ENCODE measurements at regions not wholly inside any gene's neighbourhood (a gene's known extent, or its start where the extent isn't known, plus 50 kb on each side); places are given as distances from the start of the nearest gene placed in this dataset.
"Not testable (repeated sequence)": the region's sequence is repeated elsewhere in the genome, so short reads cannot be mapped to it uniquely, and the experiment has no call there.

- not testable (repeated sequence) for DNase-seq (ENCODE audit: low read depth in 3 of 3)
Measured at GRCh38 chr4:53877096-53877495, 187.3 kb downstream of the CHIC2 start.

GRCh38 chr4:53866055-53866454 is 198.3 kb downstream of the CHIC2 start:
- no peak for DNase-seq (ENCODE audit: low read depth in 3 of 3)

- DNase-seq (ENCODE audit: low read depth in 3 of 3) = no peak
Measured at GRCh38 chr4:53865054-53865453, 199.4 kb downstream of the CHIC2 start.

- DNase-seq (ENCODE audit: low read depth in 3 of 3) = no peak
Measured at GRCh38 chr4:53863736-53864365, 200.6 kb downstream of the CHIC2 start.

- DNase-seq (ENCODE audit: low read depth in 3 of 3) = no peak
Measured at GRCh38 chr4:53863158-53863557, 201.2 kb downstream of the CHIC2 start.

- DNase-seq (ENCODE audit: low read depth in 3 of 3) = no peak
Measured at GRCh38 chr4:53861856-53862610, 202.4 kb downstream of the CHIC2 start.

- no peak for DNase-seq (ENCODE audit: low read depth in 3 of 3)
Measured at GRCh38 chr4:53859305-53859704, 205.1 kb downstream of the CHIC2 start.

GRCh38 chr4:53858744-53859143 is 205.7 kb downstream of the CHIC2 start:
- DNase-seq (ENCODE audit: low read depth in 3 of 3) = no peak

- no peak for DNase-seq (ENCODE audit: low read depth in 3 of 3)
Measured at GRCh38 chr4:53855581-53856250, 208.7 kb downstream of the CHIC2 start.

- DNase-seq (ENCODE audit: low read depth in 3 of 3) = no peak
Measured at GRCh38 chr4:53854991-53855568, 209.3 kb downstream of the CHIC2 start.

GRCh38 chr4:53852343-53852742 is 212.1 kb downstream of the CHIC2 start:
- no peak for DNase-seq (ENCODE audit: low read depth in 3 of 3)

- no peak for DNase-seq (ENCODE audit: low read depth in 3 of 3)
Measured at GRCh38 chr4:53847965-53848364, 216.4 kb downstream of the CHIC2 start.

- DNase-seq (ENCODE audit: low read depth in 3 of 3) = no peak
Measured at GRCh38 chr4:53844551-53844950, 219.9 kb downstream of the CHIC2 start.

- no peak for DNase-seq (ENCODE audit: low read depth in 3 of 3)
Measured at GRCh38 chr4:53844133-53844532, 220.3 kb downstream of the CHIC2 start.

- no peak for DNase-seq (ENCODE audit: low read depth in 3 of 3)
Measured at GRCh38 chr4:53841711-53842110, 222.7 kb downstream of the CHIC2 start.

- no peak for DNase-seq (ENCODE audit: low read depth in 3 of 3)
Measured at GRCh38 chr4:53840643-53841042, 223.8 kb downstream of the CHIC2 start.

- DNase-seq (ENCODE audit: low read depth in 3 of 3) = not testable (repeated sequence)
Measured at GRCh38 chr4:53833302-53834003, 231.0 kb downstream of the CHIC2 start.

GRCh38 chr4:53832549-53832948 is 231.9 kb downstream of the CHIC2 start:
- DNase-seq (ENCODE audit: low read depth in 3 of 3) = no peak

- no peak for DNase-seq (ENCODE audit: low read depth in 3 of 3)
Measured at GRCh38 chr4:53830511-53830910, 233.9 kb downstream of the CHIC2 start.

- DNase-seq (ENCODE audit: low read depth in 3 of 3) = no peak
Measured at GRCh38 chr4:53821179-53821851, 230.0 kb upstream of the LNX1 start.

GRCh38 chr4:53818104-53818503 is 226.8 kb upstream of the LNX1 start:
- DNase-seq (ENCODE audit: low read depth in 3 of 3) = no peak

Measured in stimulated activated CD4-positive, alpha-beta T cell treated with anti-CD3 and anti-CD28 coated beads, TNF-alpha, amount 100 ng/mL, for 48 hours (primary cell).